ENCODE measurements at regions not wholly inside any gene's neighbourhood (a gene's known extent, or its start where the extent isn't known, plus 50 kb on each side); places are given as distances from the start of the nearest gene placed in this dataset.

DNA sequence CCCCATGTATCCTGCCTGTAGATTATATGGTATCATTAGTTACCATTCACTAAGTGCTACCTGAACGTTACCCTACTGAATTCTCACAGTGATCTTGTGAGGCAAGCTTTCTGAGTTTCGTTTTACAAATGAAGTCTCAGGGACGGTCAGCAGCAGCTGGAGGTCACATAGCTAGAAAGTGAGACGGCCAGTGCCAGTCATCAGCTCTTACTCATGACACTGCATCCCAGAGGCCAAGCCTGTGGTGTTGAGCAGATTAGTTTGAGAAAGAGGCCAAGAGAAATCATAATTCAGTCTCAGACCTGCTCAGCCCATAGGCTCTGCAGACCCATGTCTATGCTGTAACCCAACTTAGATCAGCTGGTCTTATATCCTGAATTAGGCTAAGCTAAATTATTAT lies 95.7 kb upstream of the EGFLAM start:
- Histone ChIP-seq H2BK120ac (ENCODE audit: low read depth, low read length) (no peak overlapping the region), H3K27me3 (ENCODE audit: insufficient read depth, low read length, poor library complexity) (no peaks in the 10 kb centered on the region), H3K4me2 (ENCODE audit: low read length) (no peak overlapping the region), H3K4me3 (ENCODE audit: low read length) (no peak overlapping the region), H3K36me3 (ENCODE audit: control insufficient read depth, insufficient read depth, low read length) (no peaks in the 10 kb centered on the region), H3K9ac (ENCODE audit: low read length) (no peak overlapping the region), H2BK15ac (replicated peaks; ENCODE audit: low read depth) (no peak overlapping the region), H3K79me2 (ENCODE audit: control insufficient read depth, insufficient read depth, low read length) (no peaks in the 10 kb centered on the region), H4K5ac (ENCODE audit: low read length) (no peak overlapping the region), H3K56ac (ENCODE audit: low read length) (no peak overlapping the region), H3K23ac (ENCODE audit: low read length) (no peak overlapping the region), H3K4me1 (ENCODE audit: control insufficient read depth, low read depth, low read length) (no peaks in the 10 kb centered on the region), H2AK5ac (ENCODE audit: low read length) (no peak overlapping the region), H3K27ac (ENCODE audit: low read depth, low read length) (no peak overlapping the region), H3K79me1 (ENCODE audit: low read length) (no peaks in the 10 kb centered on the region), H3K4ac (ENCODE audit: low read depth, low read length) (no peak overlapping the region), H3K18ac (ENCODE audit: low read length) (no peak overlapping the region), H4K8ac (ENCODE audit: low read depth, low read length) (no peak overlapping the region), H2BK5ac (ENCODE audit: low read length) (no peak overlapping the region)
- WGBS (ENCODE audit: extremely low coverage, insufficient coverage, low lambda C conversion rate) = no CpG with 5 or more reads among the region's 4 CpGs
- DNase-seq = no peak

DNA sequence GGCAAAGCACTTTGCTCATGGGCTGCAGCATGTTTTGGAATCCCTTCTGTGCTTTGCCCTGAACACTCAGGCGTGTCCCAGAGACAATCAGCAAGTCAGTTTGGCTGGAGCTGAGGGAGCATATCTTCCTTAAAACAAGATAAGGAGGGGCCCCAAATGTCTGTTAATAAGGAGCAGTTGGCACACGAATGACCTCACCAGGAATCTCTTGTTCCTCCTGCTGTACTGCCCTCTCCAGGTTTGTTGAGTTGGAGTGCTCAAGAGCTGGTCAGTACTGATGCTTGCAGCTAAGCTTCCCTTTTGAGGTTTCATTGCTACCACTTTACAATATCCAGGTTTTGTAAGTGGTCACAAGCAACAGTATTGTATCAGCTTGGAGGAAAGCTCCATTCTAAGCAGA lies 101.3 kb upstream of the EGFLAM start:
- no peak overlapping the region for H2BK120ac ChIP-seq (ENCODE audit: low read depth, low read length)
- no peaks in the 10 kb centered on the region for H3K36me3 ChIP-seq (ENCODE audit: control insufficient read depth, insufficient read depth, low read length)
- H3K4me1 ChIP-seq (ENCODE audit: control insufficient read depth, low read depth, low read length) = no peaks in the 10 kb centered on the region
- H3K27ac ChIP-seq (ENCODE audit: low read depth, low read length) = no peak overlapping the region
- DNase-seq = peak; percentile 71
- H3K79me2 ChIP-seq (ENCODE audit: control insufficient read depth, insufficient read depth, low read length) = no peaks in the 10 kb centered on the region
- no peak overlapping the region for H3K4me3 ChIP-seq (ENCODE audit: low read length)
- no CpG with 5 or more reads among the region's 2 CpGs for WGBS (ENCODE audit: extremely low coverage, insufficient coverage, low lambda C conversion rate)
- no peak overlapping the region for H2AK5ac ChIP-seq (ENCODE audit: low read length)
- H4K8ac ChIP-seq (ENCODE audit: low read depth, low read length) = no peak overlapping the region
- no peak overlapping the region for H3K9ac ChIP-seq (ENCODE audit: low read length)
- no peak overlapping the region for H3K23ac ChIP-seq (ENCODE audit: low read length)
- no peak overlapping the region for H4K5ac ChIP-seq (ENCODE audit: low read length)
- no peak overlapping the region for H3K18ac ChIP-seq (ENCODE audit: low read length)
- no peaks in the 10 kb centered on the region for H3K79me1 ChIP-seq (ENCODE audit: low read length)
- H3K27me3 ChIP-seq (ENCODE audit: insufficient read depth, low read length, poor library complexity) = no peaks in the 10 kb centered on the region
- H3K56ac ChIP-seq (ENCODE audit: low read length) = no peak overlapping the region
- H3K4me2 ChIP-seq (ENCODE audit: low read length) = no peak overlapping the region
- H2BK5ac ChIP-seq (ENCODE audit: low read length) = no peak overlapping the region
- H3K4ac ChIP-seq (ENCODE audit: low read depth, low read length) = no peak overlapping the region
- H2BK15ac ChIP-seq (replicated peaks; ENCODE audit: low read depth) = no peak overlapping the region

DNA sequence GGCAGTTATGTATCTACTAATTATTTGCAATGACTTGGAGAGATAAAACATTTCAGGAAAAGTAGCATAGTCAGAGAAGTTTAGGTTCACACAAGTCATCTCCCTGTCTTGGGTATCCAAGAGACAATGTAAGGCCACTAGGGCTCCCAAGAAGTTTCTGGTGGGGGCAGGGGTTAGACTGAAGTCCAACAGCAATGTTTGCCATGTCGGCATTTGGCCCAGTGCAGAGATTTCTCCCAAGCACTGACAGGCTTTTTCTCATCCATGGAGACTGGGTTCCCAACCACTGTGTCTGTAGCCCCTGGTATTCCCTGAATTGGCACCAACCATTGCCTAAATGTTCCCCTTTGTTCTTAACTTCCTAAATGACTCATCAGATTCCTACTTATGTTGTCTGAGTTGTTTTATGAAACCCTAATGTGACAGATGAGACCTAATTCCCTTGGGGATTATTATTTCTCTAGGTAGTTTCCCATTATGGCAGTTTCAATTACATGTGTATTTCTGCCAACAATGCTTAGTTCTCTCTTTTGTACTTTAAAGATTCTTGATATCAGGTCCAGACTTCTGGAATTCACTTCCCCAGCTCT lies 103.6 kb upstream of the EGFLAM start:
- no peaks in the 10 kb centered on the region for H3K27me3 ChIP-seq (ENCODE audit: insufficient read depth, low read length, poor library complexity)
- no peaks in the 10 kb centered on the region for H3K79me2 ChIP-seq (ENCODE audit: control insufficient read depth, insufficient read depth, low read length)
- no peak for DNase-seq
- no peak overlapping the region for H3K9ac ChIP-seq (ENCODE audit: low read length)
- no peak overlapping the region for H2AK5ac ChIP-seq (ENCODE audit: low read length)
- no peak overlapping the region for H3K27ac ChIP-seq (ENCODE audit: low read depth, low read length)
- H3K4me3 ChIP-seq (ENCODE audit: low read length) = no peak overlapping the region
- no peak overlapping the region for H2BK5ac ChIP-seq (ENCODE audit: low read length)
- H3K56ac ChIP-seq (ENCODE audit: low read length) = no peak overlapping the region
- no peak overlapping the region for H2BK120ac ChIP-seq (ENCODE audit: low read depth, low read length)
- no peaks in the 10 kb centered on the region for H3K36me3 ChIP-seq (ENCODE audit: control insufficient read depth, insufficient read depth, low read length)
- no peak overlapping the region for H3K23ac ChIP-seq (ENCODE audit: low read length)
- H4K8ac ChIP-seq (ENCODE audit: low read depth, low read length) = no peak overlapping the region
- H3K4me1 ChIP-seq (ENCODE audit: control insufficient read depth, low read depth, low read length) = no peaks in the 10 kb centered on the region
- WGBS (ENCODE audit: extremely low coverage, insufficient coverage, low lambda C conversion rate) = no CpG with 5 or more reads among the region's 1 CpG
- H3K4me2 ChIP-seq (ENCODE audit: low read length) = no peak overlapping the region
- no peaks in the 10 kb centered on the region for H3K79me1 ChIP-seq (ENCODE audit: low read length)
- H2BK15ac ChIP-seq (replicated peaks; ENCODE audit: low read depth) = no peak overlapping the region
- no peak overlapping the region for H3K18ac ChIP-seq (ENCODE audit: low read length)
- H3K4ac ChIP-seq (ENCODE audit: low read depth, low read length) = no peak overlapping the region
- no peak overlapping the region for H4K5ac ChIP-seq (ENCODE audit: low read length)

DNA sequence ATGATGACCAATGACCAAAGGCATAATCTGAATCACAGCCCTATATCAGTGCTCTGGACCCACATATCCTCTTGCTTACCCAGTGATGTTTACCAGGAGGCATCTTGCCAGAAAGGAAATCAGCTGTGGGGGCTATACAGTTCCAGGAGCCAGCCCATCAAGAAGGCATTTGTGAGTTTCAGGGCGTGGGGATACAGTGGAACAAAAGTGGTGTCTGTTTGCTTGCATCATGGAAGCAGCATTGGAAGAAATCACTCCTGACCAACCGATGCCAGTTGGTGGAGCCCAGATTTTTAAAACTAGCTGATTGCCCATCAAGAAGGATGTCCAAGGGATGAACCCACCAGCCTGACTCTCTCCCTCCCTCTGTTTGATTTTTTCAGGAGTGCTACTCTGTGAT lies 106.5 kb upstream of the EGFLAM start:
- Histone ChIP-seq H3K23ac (ENCODE audit: low read length) (no peak overlapping the region), H3K56ac (ENCODE audit: low read length) (no peak overlapping the region), H3K27ac (ENCODE audit: low read depth, low read length) (no peak overlapping the region), H3K4me1 (ENCODE audit: control insufficient read depth, low read depth, low read length) (no peaks in the 10 kb centered on the region), H3K18ac (ENCODE audit: low read length) (no peak overlapping the region), H3K27me3 (ENCODE audit: insufficient read depth, low read length, poor library complexity) (no peaks in the 10 kb centered on the region), H3K79me2 (ENCODE audit: control insufficient read depth, insufficient read depth, low read length) (no peaks in the 10 kb centered on the region), H3K4ac (ENCODE audit: low read depth, low read length) (no peak overlapping the region), H2BK15ac (replicated peaks; ENCODE audit: low read depth) (no peak overlapping the region), H2AK5ac (ENCODE audit: low read length) (no peak overlapping the region), H3K79me1 (ENCODE audit: low read length) (no peaks in the 10 kb centered on the region), H3K4me3 (ENCODE audit: low read length) (no peak overlapping the region), H3K36me3 (ENCODE audit: control insufficient read depth, insufficient read depth, low read length) (no peaks in the 10 kb centered on the region), H3K4me2 (ENCODE audit: low read length) (no peak overlapping the region), H4K5ac (ENCODE audit: low read length) (no peak overlapping the region), H2BK5ac (ENCODE audit: low read length) (no peak overlapping the region), H3K9ac (ENCODE audit: low read length) (no peak overlapping the region), H2BK120ac (ENCODE audit: low read depth, low read length) (no peak overlapping the region), H4K8ac (ENCODE audit: low read depth, low read length) (no peak overlapping the region)
- no peak for DNase-seq
- WGBS (ENCODE audit: extremely low coverage, insufficient coverage, low lambda C conversion rate) = no CpG with 5 or more reads among the region's 2 CpGs

DNA sequence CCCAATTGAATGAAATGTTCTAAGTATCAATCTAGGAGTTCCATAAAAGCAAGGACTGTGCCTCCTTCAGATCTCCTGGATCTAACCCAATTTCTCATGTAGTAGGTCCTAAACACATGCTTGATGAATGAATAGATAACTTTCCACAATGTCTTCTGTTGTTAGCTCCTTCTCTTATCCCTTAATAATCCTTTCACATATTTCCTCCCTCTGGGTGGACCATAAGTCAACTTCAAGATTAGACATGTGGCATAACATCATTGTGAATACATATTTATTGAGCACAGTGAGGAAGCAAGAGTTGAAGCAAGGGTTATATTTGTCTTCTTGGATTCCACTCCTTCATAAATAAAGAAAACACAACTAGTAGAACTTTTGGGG lies 108.6 kb upstream of the EGFLAM start:
- no peak overlapping the region for H3K4me2 ChIP-seq (ENCODE audit: low read length)
- no peak overlapping the region for H3K23ac ChIP-seq (ENCODE audit: low read length)
- H3K18ac ChIP-seq (ENCODE audit: low read length) = no peak overlapping the region
- H2AK5ac ChIP-seq (ENCODE audit: low read length) = no peak overlapping the region
- H3K9ac ChIP-seq (ENCODE audit: low read length) = no peak overlapping the region
- no peak overlapping the region for H2BK5ac ChIP-seq (ENCODE audit: low read length)
- H3K79me2 ChIP-seq (ENCODE audit: control insufficient read depth, insufficient read depth, low read length) = no peaks in the 10 kb centered on the region
- no peaks in the 10 kb centered on the region for H3K79me1 ChIP-seq (ENCODE audit: low read length)
- H3K4ac ChIP-seq (ENCODE audit: low read depth, low read length) = no peak overlapping the region
- no peak overlapping the region for H4K8ac ChIP-seq (ENCODE audit: low read depth, low read length)
- no peak overlapping the region for H4K5ac ChIP-seq (ENCODE audit: low read length)
- no peak overlapping the region for H3K27ac ChIP-seq (ENCODE audit: low read depth, low read length)
- no peak overlapping the region for H2BK120ac ChIP-seq (ENCODE audit: low read depth, low read length)
- H3K36me3 ChIP-seq (ENCODE audit: control insufficient read depth, insufficient read depth, low read length) = no peaks in the 10 kb centered on the region
- DNase-seq = no peak
- H2BK15ac ChIP-seq (replicated peaks; ENCODE audit: low read depth) = no peak overlapping the region
- H3K56ac ChIP-seq (ENCODE audit: low read length) = no peak overlapping the region
- no peak overlapping the region for H3K4me3 ChIP-seq (ENCODE audit: low read length)
- no peaks in the 10 kb centered on the region for H3K4me1 ChIP-seq (ENCODE audit: control insufficient read depth, low read depth, low read length)
- H3K27me3 ChIP-seq (ENCODE audit: insufficient read depth, low read length, poor library complexity) = no peaks in the 10 kb centered on the region

DNA sequence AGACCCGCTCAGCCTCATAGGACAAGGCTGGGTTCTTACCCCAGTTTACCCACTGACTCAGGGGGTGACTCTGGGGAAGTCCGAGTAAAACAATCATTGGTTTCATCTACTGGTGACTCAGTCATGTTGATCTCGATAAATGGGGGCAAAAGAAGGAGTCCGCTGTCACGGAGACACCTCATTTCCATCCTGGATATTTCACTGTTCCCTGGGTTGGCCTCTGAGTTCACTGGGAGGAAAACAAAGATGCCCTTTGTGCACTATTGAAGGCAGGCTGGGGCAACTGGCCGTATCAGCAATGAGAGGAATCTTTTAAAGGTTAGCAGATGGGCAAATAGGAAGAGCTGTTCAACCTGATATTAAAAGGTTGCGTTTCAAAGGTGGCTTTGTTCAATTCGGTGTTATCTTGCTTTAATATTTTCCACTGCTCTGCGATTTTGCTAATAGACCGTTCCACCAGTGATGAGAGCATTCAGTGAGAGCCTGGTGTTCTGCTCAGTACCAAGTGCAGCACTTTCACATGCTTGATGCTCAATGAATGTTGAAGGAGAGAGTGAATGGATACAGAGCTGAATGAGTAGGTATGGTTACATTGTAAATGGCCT lies 110.2 kb upstream of the EGFLAM start:
- no peak overlapping the region for H2BK120ac ChIP-seq (ENCODE audit: low read depth, low read length)

More for the DNA sequence above, 110.2 kb upstream of the EGFLAM start:
- Histone ChIP-seq H2BK5ac (ENCODE audit: low read length) (no peak overlapping the region), H2BK15ac (replicated peaks; ENCODE audit: low read depth) (no peak overlapping the region), H3K27ac (ENCODE audit: low read depth, low read length) (no peak overlapping the region), H3K18ac (ENCODE audit: low read length) (no peak overlapping the region), H3K56ac (ENCODE audit: low read length) (no peak overlapping the region), H3K4me1 (ENCODE audit: control insufficient read depth, low read depth, low read length) (no peaks in the 10 kb centered on the region), H3K79me2 (ENCODE audit: control insufficient read depth, insufficient read depth, low read length) (no peaks in the 10 kb centered on the region), H3K4me2 (ENCODE audit: low read length) (no peak overlapping the region), H4K8ac (ENCODE audit: low read depth, low read length) (no peak overlapping the region), H2AK5ac (ENCODE audit: low read length) (no peak overlapping the region), H3K36me3 (ENCODE audit: control insufficient read depth, insufficient read depth, low read length) (no peaks in the 10 kb centered on the region), H3K79me1 (ENCODE audit: low read length) (no peaks in the 10 kb centered on the region), H3K23ac (ENCODE audit: low read length) (no peak overlapping the region), H3K4ac (ENCODE audit: low read depth, low read length) (no peak overlapping the region), H3K27me3 (ENCODE audit: insufficient read depth, low read length, poor library complexity) (no peaks in the 10 kb centered on the region), H3K9ac (ENCODE audit: low read length) (no peak overlapping the region), H4K5ac (ENCODE audit: low read length) (no peak overlapping the region), H3K4me3 (ENCODE audit: low read length) (no peak overlapping the region)
- no peak for DNase-seq
- no CpG with 5 or more reads among the region's 10 CpGs for WGBS (ENCODE audit: extremely low coverage, insufficient coverage, low lambda C conversion rate)

All from mesendoderm (in vitro differentiated cells).